GM18502 (cell line): ENCODE measurements at regions not wholly inside any gene's neighbourhood (a gene's known extent, or its start where the extent isn't known, plus 50 kb on each side); places are given as distances from the start of the nearest gene placed in this dataset.
"Not testable (repeated sequence)": the region's sequence is repeated elsewhere in the genome, so short reads cannot be mapped to it uniquely, and the experiment has no call there.

Experiments used
- ATAC-seq: cut with Tn5 transposase; IDR thresholded peaks from one replicate; pipeline ENCODE4 v1.9.1; 2021; ENCODE audit warnings: mild to moderate bottlenecking; ENCODE audit not compliant: unreplicated experiment, poor library complexity

DNA sequence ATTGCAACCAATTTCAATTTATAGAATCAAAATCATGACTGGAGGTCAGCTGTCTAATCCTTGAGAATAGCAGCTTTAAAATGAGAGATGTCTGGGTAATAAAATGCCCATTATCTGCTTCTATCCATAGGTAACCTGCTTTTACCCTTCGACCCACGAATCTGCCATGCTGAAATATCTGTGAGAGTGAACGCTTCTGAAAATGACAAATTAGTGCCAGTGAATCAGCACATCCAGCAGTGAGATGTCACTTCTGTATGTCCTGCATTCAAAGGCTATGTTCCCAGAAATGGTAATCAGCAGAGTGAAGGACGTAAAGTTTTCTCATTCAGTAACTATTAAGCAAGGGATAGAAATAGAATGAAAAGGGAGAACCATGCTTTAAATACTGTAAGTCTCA, 532.4 kb upstream of the ITGA1 start:
- no peak for ATAC-seq

DNA sequence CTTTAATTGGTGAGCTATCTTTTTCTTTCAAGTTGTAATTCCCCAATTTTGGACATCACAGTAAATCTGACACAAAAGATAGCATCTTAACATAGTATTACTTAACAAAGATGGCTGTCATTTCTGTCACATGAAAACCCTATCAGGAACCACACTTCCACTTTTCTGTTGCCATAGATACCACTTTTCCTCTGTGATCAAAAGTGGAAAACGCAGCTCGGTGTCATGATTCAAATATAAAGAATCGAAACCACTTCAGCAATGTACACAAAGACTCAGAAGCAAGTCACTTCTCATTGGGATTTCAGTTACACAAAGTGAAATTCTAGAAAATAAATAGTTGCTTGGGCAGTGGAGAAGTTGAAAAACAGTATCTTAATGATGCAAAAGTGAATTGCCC, 524.9 kb upstream of the ITGA1 start:
- no peak for ATAC-seq

DNA sequence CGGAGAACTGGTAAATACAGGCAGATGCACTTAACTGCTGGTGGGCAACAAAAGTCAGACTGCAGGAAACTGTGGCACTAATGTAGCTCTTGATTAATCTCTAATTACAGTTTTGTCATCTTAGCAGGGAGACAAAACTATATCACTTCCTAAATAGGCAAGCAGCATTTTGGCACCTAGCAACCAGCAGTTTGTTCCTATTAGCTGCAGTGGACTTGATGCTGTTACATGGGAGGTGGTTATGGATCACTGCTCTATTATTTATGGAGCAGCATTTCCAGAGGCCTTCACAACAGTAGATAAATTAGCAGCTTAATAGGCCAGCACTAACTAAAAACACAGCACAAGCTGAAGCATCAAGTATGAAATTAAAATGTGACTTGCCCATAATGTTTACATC, 518.3 kb upstream of the ITGA1 start:
- no peak for ATAC-seq

GRCh38 chr5:52269859-52270258, 517.9 kb upstream of the ITGA1 start:
- ATAC-seq, result no peak

GRCh38 chr5:52275639-52276038, 512.1 kb upstream of the ITGA1 start:
- ATAC-seq, result no peak

DNA sequence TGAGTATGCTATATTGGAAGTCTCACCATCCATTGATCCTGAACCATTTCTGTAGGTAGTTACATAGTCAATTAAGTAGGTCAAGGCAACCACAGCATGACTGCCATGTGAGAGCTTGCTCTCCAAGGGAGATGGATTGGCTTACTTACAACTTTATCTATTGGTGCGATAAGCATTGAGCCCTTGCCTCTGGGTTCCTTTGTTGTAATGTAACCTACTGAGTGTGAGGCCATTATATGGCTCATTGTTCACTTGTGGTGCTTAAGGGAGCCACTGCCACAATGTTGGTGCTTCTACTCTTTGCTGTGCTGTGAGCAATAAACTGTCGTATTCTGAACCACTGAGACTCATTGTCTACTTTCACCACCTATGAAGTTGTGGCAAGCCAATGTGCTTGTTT, 510.6 kb upstream of the ITGA1 start:
- no peak for ATAC-seq

DNA sequence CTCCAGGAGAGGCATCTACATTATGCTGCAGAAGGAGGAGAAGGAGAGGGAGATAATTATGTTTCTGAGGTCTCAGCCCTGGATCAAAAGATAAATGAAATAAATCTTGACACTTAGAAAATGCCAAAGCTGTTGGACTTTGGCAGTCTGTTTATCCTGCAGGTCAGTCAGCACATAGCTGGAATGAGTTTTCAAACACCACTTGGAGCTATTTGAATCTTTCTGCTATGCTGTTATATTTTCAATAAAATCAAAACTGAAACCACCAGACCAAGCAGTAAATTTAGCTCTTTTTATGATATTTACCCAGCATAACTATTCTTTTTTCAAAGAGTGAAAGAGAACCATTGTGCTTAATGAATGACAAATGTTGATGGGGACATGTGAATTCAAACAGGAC, 505.1 kb upstream of the ITGA1 start:
- no peak for ATAC-seq

GRCh38 chr5:52283221-52283620, 504.5 kb upstream of the ITGA1 start:
- ATAC-seq, result no peak

DNA sequence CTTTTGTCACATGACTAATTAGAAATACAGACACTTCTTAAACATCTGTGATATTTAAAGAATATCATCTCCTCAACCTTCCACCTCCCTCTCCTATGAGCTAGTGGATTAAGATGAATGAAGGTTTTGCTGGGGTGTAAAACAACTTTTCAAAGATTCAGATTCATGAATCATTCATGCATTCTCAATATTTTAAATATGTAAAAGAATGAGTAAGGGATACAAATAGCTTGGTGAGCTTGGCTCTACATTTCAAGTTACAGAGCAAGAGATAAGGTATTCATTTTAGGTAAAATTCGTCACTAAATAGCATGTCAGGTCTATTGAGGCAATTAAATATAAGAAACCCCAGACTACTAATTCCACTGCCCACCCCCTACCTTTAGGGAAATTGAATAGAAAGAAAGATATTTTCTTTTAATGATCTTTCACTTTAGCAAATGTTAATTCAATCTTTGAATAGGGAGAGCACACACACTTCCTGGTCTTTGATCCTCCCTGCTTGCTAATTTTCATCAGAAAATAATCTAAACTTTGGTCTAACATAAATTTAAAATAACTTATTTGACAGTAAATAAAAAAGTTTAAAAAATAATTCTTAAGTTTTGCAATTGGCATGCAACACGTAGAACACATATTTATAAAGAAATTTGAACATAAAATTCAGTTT, 486.9 kb upstream of the ITGA1 start:
- no peak for ATAC-seq

DNA sequence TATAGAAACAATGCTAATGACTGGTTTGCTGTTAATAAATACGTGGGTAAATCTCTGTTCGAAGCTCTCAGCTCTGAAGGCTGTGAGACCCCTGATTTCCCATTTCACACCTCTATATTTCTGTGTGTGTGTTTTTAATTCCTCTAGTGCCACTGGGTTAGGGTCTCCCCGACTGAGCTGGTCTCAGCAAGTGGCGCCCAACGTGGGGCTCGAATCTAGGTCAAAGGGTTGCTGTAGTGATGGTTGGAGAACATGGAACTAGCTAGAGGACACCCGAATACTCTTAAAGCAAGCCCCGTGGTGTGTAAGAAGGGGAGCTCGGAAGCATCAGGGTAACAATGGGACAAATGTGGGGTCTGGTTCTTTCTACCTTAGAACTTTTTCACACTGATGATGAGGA, 482.9 kb upstream of the ITGA1 start:
- ATAC-seq, result not testable (repeated sequence)

DNA sequence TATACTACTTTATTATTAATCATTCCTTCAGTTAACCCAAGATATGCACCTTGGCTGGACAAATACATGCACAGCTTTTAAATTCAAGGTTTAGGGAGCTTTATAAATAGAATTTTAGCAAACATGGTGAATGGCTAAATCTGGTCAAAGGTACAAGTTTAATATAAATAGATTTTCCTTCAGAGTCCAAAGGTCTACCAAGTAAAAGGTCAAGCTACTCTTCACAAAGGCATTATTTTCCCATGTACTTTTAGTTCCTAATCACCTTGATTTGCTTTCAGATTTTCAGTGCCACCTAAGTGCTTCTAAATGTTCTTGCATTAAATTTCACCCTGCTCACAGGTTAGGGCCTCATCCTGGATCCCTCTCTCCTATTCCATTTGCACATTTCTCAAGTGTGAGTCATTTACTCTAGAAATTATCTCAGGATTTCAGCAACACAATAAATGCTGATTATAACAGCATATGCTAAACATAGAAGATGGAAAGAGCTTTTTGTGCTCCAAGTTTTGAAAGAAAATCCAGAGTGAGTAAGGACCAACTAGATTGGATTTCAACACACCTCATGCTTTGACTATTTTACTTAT, 459.4 kb upstream of the ITGA1 start:
- ATAC-seq, result no peak

DNA sequence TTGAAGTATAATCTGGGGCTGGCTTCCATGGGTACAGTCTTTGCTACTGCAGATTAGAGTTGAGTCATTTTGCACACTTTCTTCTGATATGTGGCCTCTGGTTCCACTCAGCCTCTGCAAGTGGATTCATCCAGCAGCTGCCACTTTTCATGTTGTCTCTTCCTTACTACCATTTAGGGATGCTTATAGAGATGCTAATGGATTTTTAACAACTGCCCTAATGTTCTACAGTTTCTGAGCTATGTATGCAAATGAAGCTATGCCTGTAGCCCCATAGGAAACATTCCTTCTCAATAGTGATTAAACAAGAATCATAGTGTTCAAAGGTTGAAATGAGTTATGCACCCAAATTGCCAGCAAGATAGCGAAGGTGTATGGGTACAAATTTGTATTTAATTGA, 456.0 kb upstream of the ITGA1 start:
- no peak for ATAC-seq

DNA sequence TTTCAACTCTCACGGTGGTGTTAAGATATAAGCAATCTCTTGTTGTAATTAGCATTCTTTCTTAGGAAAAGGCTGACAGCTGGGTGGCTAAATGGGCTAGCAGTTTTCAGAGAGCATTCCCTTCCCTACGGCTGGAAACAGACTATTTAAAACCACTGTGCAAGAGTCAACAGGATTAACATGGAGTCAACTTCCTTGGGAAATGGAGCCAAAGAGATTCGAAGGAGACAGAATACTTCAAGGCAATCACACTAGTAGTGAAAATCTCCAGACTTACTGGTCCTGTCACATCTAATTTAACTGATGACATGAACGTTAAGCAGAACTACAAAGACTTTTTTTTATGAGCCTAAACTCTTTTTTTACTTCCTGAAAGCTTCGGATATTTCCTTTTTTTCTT, 453.3 kb upstream of the ITGA1 start:
- ATAC-seq, result no peak

GRCh38 chr5:52339285-52339684, 448.4 kb upstream of the ITGA1 start:
- no peak for ATAC-seq

- no peak for ATAC-seq
These were observed 445.4 kb upstream of the ITGA1 start for GRCh38 chr5:52342361-52342760.

- ATAC-seq, result no peak
These were observed 431.3 kb upstream of the ITGA1 start for GRCh38 chr5:52356311-52356918.

DNA sequence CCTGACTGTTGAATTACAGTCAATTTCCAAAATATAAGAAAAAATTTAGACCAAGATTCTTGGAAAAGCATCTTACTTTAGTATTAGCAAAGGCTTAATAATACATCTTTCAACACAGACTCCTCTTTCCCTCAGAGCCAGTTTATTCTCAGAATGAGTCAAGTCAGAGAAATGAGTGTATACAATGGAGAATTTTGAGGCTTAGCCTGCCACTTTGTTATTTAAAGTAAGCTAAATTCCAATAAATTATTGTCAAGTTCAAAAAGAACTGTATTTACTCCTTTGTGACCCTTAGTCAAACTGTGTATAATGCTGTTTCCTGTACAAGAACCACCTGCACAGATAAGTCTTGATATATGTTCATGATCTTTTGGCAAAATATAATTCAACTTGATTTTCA, 428.5 kb upstream of the ITGA1 start:
- ATAC-seq, result no peak

DNA sequence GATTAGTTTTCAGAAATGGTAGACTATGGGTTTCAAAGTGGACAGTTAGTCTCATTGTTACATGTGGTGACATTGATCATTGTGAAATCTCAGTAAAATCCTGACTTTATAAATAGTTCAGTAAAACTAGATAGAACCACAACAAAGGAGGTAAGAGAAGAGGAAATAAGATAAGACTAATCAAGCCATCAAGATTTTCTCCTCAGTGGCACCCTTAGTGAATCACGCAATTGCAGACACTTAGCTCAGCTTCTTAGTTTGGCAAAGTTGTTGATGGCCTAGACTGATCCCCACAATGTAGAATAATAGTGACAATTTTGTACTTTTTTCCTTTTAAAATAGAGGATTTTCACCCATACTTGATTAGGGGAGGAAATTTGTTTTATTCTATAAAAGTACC, 426.7 kb upstream of the ITGA1 start:
- ATAC-seq, result no peak

GRCh38 chr5:52374286-52374685, 413.4 kb upstream of the ITGA1 start:
- no peak for ATAC-seq

- ATAC-seq, result no peak
These were observed 411.7 kb upstream of the ITGA1 start for GRCh38 chr5:52375969-52376368.

DNA sequence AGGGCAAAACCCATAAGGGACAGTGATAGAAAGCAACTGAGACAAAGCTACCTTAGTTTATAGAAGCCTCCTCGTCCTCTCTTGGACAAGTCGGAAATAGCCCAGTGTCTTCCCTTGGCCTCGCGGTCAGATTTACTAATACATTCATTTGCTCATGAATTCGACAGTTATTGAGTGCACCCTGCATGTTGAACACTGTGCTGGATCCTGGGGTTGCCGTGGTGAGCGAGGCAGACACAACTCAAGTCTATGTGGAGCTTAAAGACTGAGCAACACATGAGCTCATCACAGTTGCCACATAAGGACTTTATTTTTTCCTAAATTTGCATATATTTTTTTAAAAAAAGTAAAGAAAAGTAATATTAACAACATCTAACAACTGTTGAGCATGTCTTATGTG, 411.1 kb upstream of the ITGA1 start:
- no peak for ATAC-seq

- ATAC-seq, result no peak
These were observed 409.5 kb upstream of the ITGA1 start for GRCh38 chr5:52378237-52378636.
